ENCODE measurements at regions not wholly inside any gene's neighbourhood (a gene's known extent, or its start where the extent isn't known, plus 50 kb on each side); places are given as distances from the start of the nearest gene placed in this dataset.

DNA sequence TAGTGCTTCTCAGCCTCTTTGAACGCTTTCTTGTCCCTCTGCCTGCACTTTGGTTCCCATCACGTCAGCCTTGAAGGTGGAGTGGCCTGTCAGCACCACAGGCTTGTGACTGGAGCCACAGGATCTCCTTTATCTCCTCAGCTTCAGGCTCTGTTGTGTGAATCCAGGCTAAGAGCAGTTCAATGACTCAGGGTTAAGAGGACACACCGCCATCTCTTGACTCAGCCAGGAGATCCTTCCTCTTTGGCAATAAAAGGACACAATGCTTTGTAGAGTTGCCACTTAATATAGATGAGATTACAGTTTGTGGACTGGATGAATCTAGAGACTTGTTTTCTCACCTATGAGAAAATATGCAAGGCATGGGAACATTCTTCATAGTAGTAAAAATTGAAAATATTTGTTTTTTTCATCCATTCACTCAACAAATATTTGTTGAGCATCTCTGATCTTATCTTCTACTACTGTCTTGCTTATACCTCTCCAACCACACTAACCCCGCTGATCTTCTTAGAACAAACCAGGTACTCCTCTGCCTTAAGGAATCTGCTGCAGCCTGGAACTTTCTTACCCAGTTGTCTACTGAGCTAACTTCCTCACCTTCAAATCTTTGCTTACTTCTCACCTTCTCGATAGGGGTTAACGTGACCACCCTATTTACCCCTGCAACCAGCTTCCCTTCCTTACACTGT is 62.3 kb downstream of the UCHL1 start:
- no peaks in the 10 kb centered on the region for H4K20me1 ChIP-seq (ENCODE audit: control insufficient read depth, insufficient read depth)
- no peak overlapping the region for H3K9ac ChIP-seq (ENCODE audit: control insufficient read depth, insufficient read depth, low read length)
- H3K36me3 ChIP-seq (ENCODE audit: control insufficient read depth in 2 of 2, insufficient read depth in 2 of 2, low read length in 1 of 2): no peaks in the 10 kb centered on the region
- no peak overlapping the region for H2AFZ ChIP-seq (ENCODE audit: control insufficient read depth, low read depth, low read length)
- ChIA-PET CTCF (no interaction called here), SMC1A (ENCODE audit: uncharacterized antibody, unreplicated experiment) (interaction anchor here (1.7 kb wide), 1 partner anchor 59 kb away, joined by 3 read pairs; no protein-coding TSS in a partner anchor), POLR2A (interaction anchor here (0.6 kb wide), 1 partner anchor 316 kb away, joined by 4 read pairs; no protein-coding TSS in a partner anchor), RAD21 (ENCODE audit: unreplicated experiment) (no interaction called here)
- TF ChIP-seq SMAD1 (IDR thresholded peaks at IDR 0.05; ENCODE audit: low read depth, partially characterized antibody) (no peak), CBFB (IDR thresholded peaks at IDR 0.05; ENCODE audit: low read depth) (no peak), DPF2 (IDR thresholded peaks at IDR 0.05) (no peak), IRF4 (IDR thresholded peaks at IDR 0.05; ENCODE audit: low read depth, low read length) (no peak), FOXK2 (IDR thresholded peaks at IDR 0.05) (no peak), TARDBP (IDR thresholded peaks at IDR 0.05; ENCODE audit: borderline replicate concordance) (no peak), ESRRA (IDR thresholded peaks at IDR 0.05; ENCODE audit: low read length) (no peak)
- TF ChIP-seq, protein P1, sequence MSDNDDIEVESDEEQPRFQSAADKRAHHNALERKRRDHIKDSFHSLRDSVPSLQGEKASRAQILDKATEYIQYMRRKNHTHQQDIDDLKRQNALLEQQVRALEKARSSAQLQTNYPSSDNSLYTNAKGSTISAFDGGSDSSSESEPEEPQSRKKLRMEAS (IDR thresholded peaks at IDR 0.05; ENCODE audit: low read depth, low read length): no peak
- TF ChIP-seq, protein P2, sequence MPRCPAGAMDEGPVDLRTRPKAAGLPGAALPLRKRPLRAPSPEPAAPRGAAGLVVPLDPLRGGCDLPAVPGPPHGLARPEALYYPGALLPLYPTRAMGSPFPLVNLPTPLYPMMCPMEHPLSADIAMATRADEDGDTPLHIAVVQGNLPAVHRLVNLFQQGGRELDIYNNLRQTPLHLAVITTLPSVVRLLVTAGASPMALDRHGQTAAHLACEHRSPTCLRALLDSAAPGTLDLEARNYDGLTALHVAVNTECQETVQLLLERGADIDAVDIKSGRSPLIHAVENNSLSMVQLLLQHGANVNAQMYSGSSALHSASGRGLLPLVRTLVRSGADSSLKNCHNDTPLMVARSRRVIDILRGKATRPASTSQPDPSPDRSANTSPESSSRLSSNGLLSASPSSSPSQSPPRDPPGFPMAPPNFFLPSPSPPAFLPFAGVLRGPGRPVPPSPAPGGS (IDR thresholded peaks at IDR 0.05; ENCODE audit: borderline replicate concordance, insufficient read depth, low read depth, low read length, poor library complexity, severe bottlenecking): no peak
- TF ChIP-seq, protein P3, sequence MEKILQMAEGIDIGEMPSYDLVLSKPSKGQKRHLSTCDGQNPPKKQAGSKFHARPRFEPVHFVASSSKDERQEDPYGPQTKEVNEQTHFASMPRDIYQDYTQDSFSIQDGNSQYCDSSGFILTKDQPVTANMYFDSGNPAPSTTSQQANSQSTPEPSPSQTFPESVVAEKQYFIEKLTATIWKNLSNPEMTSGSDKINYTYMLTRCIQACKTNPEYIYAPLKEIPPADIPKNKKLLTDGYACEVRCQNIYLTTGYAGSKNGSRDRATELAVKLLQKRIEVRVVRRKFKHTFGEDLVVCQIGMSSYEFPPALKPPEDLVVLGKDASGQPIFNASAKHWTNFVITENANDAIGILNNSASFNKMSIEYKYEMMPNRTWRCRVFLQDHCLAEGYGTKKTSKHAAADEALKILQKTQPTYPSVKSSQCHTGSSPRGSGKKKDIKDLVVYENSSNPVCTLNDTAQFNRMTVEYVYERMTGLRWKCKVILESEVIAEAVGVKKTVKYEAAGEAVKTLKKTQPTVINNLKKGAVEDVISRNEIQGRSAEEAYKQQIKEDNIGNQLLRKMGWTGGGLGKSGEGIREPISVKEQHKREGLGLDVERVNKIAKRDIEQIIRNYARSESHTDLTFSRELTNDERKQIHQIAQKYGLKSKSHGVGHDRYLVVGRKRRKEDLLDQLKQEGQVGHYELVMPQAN (conservative IDR thresholded peaks at IDR 0.05): no peak
- ATAC-seq (no peak), DNase-seq (ENCODE audit: low read depth, low spot score) (no peak), FAIRE-seq (no peak)
- no peak overlapping the region for H3K27ac ChIP-seq (ENCODE audit: control insufficient read depth, insufficient read depth)
- no peak overlapping the region for H3K4me3 ChIP-seq
- H3K79me2 ChIP-seq (ENCODE audit: control insufficient read depth, insufficient read depth, low read length): no peaks in the 10 kb centered on the region
- under 1% methylated on average over 6 of the region's 6 CpGs for WGBS (ENCODE audit: insufficient coverage, insufficient replicate concordance, low lambda C conversion rate, missing lambda C conversion rate)
- intact Hi-C loops (cut with micrococcal nuclease; ENCODE audit: unreplicated experiment): no loop called here
- H3K4me2 ChIP-seq (ENCODE audit: control insufficient read depth, insufficient read depth): no peak overlapping the region
- H3K4me1 ChIP-seq (ENCODE audit: control insufficient read depth, insufficient read depth, low read length): no peaks in the 10 kb centered on the region
- no peaks in the 10 kb centered on the region for H3K27me3 ChIP-seq (replicated peaks in 1 of 2; ENCODE audit: control insufficient read depth in 2 of 2, insufficient read depth in 2 of 2, low read length in 1 of 2)
- no peaks in the 10 kb centered on the region; the same call in none of the 3 replicates for H3K9me3 ChIP-seq (replicated peaks; ENCODE audit: control insufficient read depth, insufficient read depth, low read length)
- in situ Hi-C loops (cut with MboI): loop anchor here (25.0 kb wide), 1 partner anchor 93 kb away; no protein-coding TSS in a partner anchor
- no TSS peak for BruUV-seq (replicated peaks)
